Glutamatergic neuron (in vitro differentiated cells): ENCODE measurements at regions not wholly inside any gene's neighbourhood (a gene's known extent, or its start where the extent isn't known, plus 50 kb on each side); places are given as distances from the start of the nearest gene placed in this dataset.

Experiments
- DNase-seq: peaks from one replicate; pipeline ENCODE4 v3.0.0; 2022
- H3K27ac Mint-ChIP-seq: one replicate; pipeline ENCODE4 v1.8.0; 2020; ENCODE audit warnings: mild to moderate bottlenecking, mixed read lengths, inconsistent platforms; ENCODE audit not compliant: unreplicated experiment
- H3K27me3 Mint-ChIP-seq: one replicate; pipeline ENCODE4 v1.8.0; 2020; ENCODE audit warnings: mild to moderate bottlenecking, moderate library complexity, mixed read lengths, inconsistent platforms; ENCODE audit not compliant: unreplicated experiment
- H3K36me3 Mint-ChIP-seq: one replicate; pipeline ENCODE4 v1.8.0; 2020; ENCODE audit warnings: mild to moderate bottlenecking, mixed read lengths, inconsistent platforms; ENCODE audit not compliant: unreplicated experiment
- H3K4me1 Mint-ChIP-seq: one replicate; pipeline ENCODE4 v1.8.0; 2020; ENCODE audit warnings: mild to moderate bottlenecking, low read depth, mixed read lengths, inconsistent platforms; ENCODE audit not compliant: unreplicated experiment
- H3K4me3 Mint-ChIP-seq: one replicate; pipeline ENCODE4 v1.8.0; 2020; ENCODE audit warnings: mild to moderate bottlenecking, mixed read lengths, inconsistent platforms; ENCODE audit not compliant: unreplicated experiment
- H3K9me3 Mint-ChIP-seq: one replicate; pipeline ENCODE4 v1.8.0; 2020; ENCODE audit warnings: mild to moderate bottlenecking, moderate library complexity, mixed read lengths, inconsistent platforms; ENCODE audit not compliant: unreplicated experiment
- TF ChIP-seq, protein P1 (sequence below): fragments of 200-600 bp; sonication (generic); IDR thresholded peaks from one replicate; pipeline ENCODE4 v1.5.0; 2021; ENCODE audit not compliant: partially characterized antibody, unreplicated experiment

DNA sequence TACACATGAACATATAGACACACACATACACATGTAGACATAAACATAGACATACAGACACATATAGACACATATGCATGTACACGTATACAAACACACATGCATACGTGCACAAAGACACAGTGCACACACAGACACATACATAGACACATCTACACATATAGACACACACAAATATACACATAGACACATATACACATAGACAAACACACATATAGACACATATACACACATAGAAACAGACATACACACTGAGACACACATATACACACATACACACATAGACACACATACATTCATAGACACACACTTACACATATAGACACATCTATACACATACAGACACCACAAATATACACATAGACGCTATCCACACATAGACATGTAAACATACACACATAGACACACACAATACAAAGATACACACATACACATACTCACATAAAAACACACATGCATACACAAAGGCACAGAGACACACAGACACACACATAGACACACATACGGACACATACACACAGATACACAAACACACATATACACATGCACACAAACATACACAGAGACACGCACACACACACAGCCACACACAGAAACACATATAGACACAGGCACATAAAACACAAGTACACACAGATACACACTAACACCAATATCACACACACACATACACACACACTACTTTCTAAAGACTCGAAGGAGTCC, 254.0 kb downstream of the TSHZ3 start:
- H3K4me3 Mint-ChIP-seq, result no peak overlapping the region
- H3K36me3 Mint-ChIP-seq, result no peaks in the 10 kb centered on the region
- H3K27me3 Mint-ChIP-seq, result peaks cover 2% of the 10 kb centered on the region
- TF ChIP-seq, protein P1, sequence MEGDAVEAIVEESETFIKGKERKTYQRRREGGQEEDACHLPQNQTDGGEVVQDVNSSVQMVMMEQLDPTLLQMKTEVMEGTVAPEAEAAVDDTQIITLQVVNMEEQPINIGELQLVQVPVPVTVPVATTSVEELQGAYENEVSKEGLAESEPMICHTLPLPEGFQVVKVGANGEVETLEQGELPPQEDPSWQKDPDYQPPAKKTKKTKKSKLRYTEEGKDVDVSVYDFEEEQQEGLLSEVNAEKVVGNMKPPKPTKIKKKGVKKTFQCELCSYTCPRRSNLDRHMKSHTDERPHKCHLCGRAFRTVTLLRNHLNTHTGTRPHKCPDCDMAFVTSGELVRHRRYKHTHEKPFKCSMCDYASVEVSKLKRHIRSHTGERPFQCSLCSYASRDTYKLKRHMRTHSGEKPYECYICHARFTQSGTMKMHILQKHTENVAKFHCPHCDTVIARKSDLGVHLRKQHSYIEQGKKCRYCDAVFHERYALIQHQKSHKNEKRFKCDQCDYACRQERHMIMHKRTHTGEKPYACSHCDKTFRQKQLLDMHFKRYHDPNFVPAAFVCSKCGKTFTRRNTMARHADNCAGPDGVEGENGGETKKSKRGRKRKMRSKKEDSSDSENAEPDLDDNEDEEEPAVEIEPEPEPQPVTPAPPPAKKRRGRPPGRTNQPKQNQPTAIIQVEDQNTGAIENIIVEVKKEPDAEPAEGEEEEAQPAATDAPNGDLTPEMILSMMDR, result no peak
- H3K4me1 Mint-ChIP-seq, result peaks cover 4% of the 10 kb centered on the region
- DNase-seq, result no peak
- H3K9me3 Mint-ChIP-seq, result no peaks in the 10 kb centered on the region
- no peak overlapping the region for H3K27ac Mint-ChIP-seq

DNA sequence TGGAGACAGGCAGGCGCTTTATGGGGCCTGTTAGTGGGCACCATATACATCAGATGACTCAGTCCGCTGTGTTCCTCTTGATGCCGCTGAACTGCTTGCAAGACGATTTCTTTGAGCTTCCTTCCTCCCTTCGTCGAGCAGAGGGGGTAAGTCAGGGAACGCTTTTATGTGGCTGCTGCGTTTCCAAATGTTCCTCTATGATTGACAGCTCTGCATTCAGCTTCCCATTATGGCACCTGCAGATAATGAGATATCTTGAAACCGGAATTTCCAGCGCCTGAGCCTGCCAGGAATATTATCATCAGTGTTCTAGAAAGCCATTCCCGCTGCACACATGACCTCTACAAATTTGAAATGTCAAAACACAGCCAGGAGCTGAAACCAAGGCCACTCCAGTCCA, 257.0 kb downstream of the TSHZ3 start:
- no peak for DNase-seq
- Mint-ChIP-seq H3K9me3 (no peaks in the 10 kb centered on the region), H3K4me3 (no peak overlapping the region), H3K4me1 (no peaks in the 10 kb centered on the region), H3K27ac (no peak overlapping the region), H3K36me3 (no peaks in the 10 kb centered on the region), H3K27me3 (peaks cover 2% of the 10 kb centered on the region)
- TF ChIP-seq, protein P1, result no peak

DNA sequence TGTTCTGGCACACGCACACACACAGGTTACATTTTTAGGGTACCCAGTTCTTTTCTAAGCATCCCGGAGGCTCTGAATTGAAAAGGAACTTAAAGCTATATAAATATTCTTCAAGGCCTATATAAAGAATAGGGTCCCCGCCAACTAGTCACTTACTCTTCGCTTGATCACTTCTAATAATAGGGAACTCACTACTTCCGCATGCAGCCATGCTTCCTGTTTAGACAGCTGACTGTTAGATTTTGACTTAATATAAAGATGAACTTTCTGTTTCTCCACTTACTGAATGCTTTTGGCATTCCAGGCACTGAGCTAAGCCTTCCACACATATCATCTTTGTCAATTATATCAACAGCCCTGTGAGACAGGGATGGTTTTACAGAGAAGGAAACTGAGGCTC, 259.6 kb downstream of the TSHZ3 start:
- DNase-seq, result no peak
- Mint-ChIP-seq H3K4me3 (no peak overlapping the region), H3K9me3 (no peaks in the 10 kb centered on the region), H3K27me3 (peaks cover 2% of the 10 kb centered on the region), H3K27ac (no peak overlapping the region), H3K36me3 (no peaks in the 10 kb centered on the region), H3K4me1 (no peaks in the 10 kb centered on the region)
- TF ChIP-seq, protein P1, result no peak

DNA sequence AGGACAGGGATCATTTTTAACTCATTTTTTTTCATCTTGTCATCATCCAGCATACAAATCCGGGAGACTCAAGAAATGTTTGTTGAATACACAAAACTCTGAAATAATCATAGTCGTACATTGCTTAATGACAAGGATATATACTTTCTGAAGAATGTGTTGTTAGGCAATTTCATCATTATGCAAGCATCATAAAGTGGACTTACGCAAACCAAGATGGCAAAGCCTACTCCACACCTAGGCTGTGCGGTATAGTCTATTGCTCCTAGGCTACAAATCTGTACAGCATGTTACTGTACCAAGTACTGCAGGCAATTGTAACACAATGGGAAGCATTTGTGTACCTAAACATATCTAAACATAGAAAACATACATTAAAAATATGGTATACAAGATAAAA, 264.1 kb downstream of the TSHZ3 start:
- no peak for DNase-seq
- Mint-ChIP-seq H3K4me1 (no peaks in the 10 kb centered on the region), H3K27ac (no peak overlapping the region), H3K4me3 (no peak overlapping the region), H3K27me3 (no peaks in the 10 kb centered on the region), H3K9me3 (peaks cover 2% of the 10 kb centered on the region), H3K36me3 (no peaks in the 10 kb centered on the region)
- TF ChIP-seq, protein P1, result no peak

DNA sequence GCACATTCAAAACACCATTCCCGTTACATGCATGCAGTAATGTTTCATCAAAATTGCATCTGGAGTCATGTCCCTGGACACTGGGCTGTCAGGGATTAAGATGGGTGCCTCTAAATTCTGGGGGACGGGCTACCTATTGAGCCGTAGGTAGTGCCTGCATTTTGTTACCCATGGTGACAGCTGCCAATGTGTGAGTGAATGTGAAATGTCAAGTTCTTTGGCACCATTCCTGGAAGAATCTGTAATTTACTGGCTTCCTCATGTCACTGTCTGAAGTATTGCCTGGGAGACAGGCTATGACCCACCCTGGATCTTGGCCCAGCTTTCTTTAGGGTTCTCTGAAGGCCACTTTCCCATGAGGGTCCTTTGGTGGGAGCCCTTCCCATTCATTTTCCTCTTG, 266.1 kb downstream of the TSHZ3 start:
- Mint-ChIP-seq H3K4me3 (no peak overlapping the region), H3K27me3 (no peaks in the 10 kb centered on the region), H3K9me3 (peaks cover 2% of the 10 kb centered on the region), H3K27ac (no peak overlapping the region), H3K36me3 (no peaks in the 10 kb centered on the region), H3K4me1 (no peaks in the 10 kb centered on the region)
- no peak for DNase-seq
- TF ChIP-seq, protein P1, result no peak
